GM19372 (cell line): ENCODE measurements at regions not wholly inside any gene's neighbourhood (a gene's known extent, or its start where the extent isn't known, plus 50 kb on each side); places are given as distances from the start of the nearest gene placed in this dataset.
A peak's percentile ranks its signal among the peaks of the same experiment; 100 is the strongest.
"Not testable (repeated sequence)": the region's sequence is repeated elsewhere in the genome, so short reads cannot be mapped to it uniquely, and the experiment has no call there.

Experiments used
- ATAC-seq: cut with Tn5 transposase; IDR thresholded peaks from one replicate; pipeline ENCODE4 v1.9.1; 2021; ENCODE audit warnings: mild to moderate bottlenecking, low read depth, moderate library complexity; ENCODE audit not compliant: unreplicated experiment

- no peak for ATAC-seq
Measured at GRCh38 chr12:83886479-83886878, 1026.1 kb downstream of the SLC6A15 start.

- not testable (repeated sequence) for ATAC-seq
Measured at GRCh38 chr12:83870921-83871599, 1041.5 kb downstream of the SLC6A15 start.

- ATAC-seq: no peak
Measured at GRCh38 chr12:83866477-83866876, 1046.1 kb downstream of the SLC6A15 start.

GRCh38 chr12:83865431-83865830 is 1047.2 kb downstream of the SLC6A15 start:
- ATAC-seq: no peak

GRCh38 chr12:83864054-83864453 is 1048.5 kb downstream of the SLC6A15 start:
- no peak for ATAC-seq

GRCh38 chr12:83859021-83859420 is 1053.6 kb downstream of the SLC6A15 start:
- ATAC-seq: no peak

- no peak for ATAC-seq
Measured at GRCh38 chr12:83856803-83857202, 1055.8 kb downstream of the SLC6A15 start.

- ATAC-seq: no peak
Measured at GRCh38 chr12:83850531-83850930, 1062.1 kb downstream of the SLC6A15 start.

GRCh38 chr12:83848702-83849101 is 1063.9 kb downstream of the SLC6A15 start:
- ATAC-seq: no peak

- no peak for ATAC-seq
Measured at GRCh38 chr12:83843541-83843940, 1069.1 kb downstream of the SLC6A15 start.

- ATAC-seq: no peak
Measured at GRCh38 chr12:83841620-83842019, 1071.0 kb downstream of the SLC6A15 start.

- ATAC-seq: no peak
Measured at GRCh38 chr12:83827860-83828259, 1084.7 kb downstream of the SLC6A15 start.

GRCh38 chr12:83827193-83827592 is 1085.4 kb downstream of the SLC6A15 start:
- no peak for ATAC-seq

GRCh38 chr12:83826112-83826511 is 1086.5 kb downstream of the SLC6A15 start:
- ATAC-seq: no peak

GRCh38 chr12:83823386-83824045 is 1089.1 kb downstream of the SLC6A15 start:
- ATAC-seq: peak; percentile 59

GRCh38 chr12:83821967-83822366 is 1090.6 kb downstream of the SLC6A15 start:
- no peak for ATAC-seq

- ATAC-seq: no peak
Measured at GRCh38 chr12:83818881-83819280, 1093.7 kb downstream of the SLC6A15 start.

- ATAC-seq: no peak
Measured at GRCh38 chr12:83817730-83818129, 1094.9 kb downstream of the SLC6A15 start.

- ATAC-seq: no peak
Measured at GRCh38 chr12:83808591-83808990, 1104.0 kb downstream of the SLC6A15 start.

GRCh38 chr12:83807871-83808270 is 1104.7 kb downstream of the SLC6A15 start:
- no peak for ATAC-seq

- no peak for ATAC-seq
Measured at GRCh38 chr12:83805873-83806272, 1106.7 kb downstream of the SLC6A15 start.

GRCh38 chr12:83805156-83805772 is 1107.3 kb downstream of the SLC6A15 start:
- no peak for ATAC-seq
